Activated T-helper 1 cell treated with anti-CD3 and anti-CD28 coated beads, Interleukin-2, amount 50 U/mL, for 16 hours (primary cell): ENCODE measurements at regions not wholly inside any gene's neighbourhood (a gene's known extent, or its start where the extent isn't known, plus 50 kb on each side); places are given as distances from the start of the nearest gene placed in this dataset.
"Not testable (repeated sequence)": the region's sequence is repeated elsewhere in the genome, so short reads cannot be mapped to it uniquely, and the experiment has no call there.

Source experiments
- DNase-seq, 2 donors: peaks; one replicate each; pipeline ENCODE4 v3.0.0-alpha.2; 2020; ENCODE audit warnings: low read depth in 1 of 2, low spot score in 1 of 2

GRCh38 chr20:51306081-51306480 lies 236.4 kb downstream of the NFATC2 start:
- DNase-seq: no peak

- no peak for DNase-seq
These were observed 237.0 kb downstream of the NFATC2 start for GRCh38 chr20:51305316-51306052.

GRCh38 chr20:51303731-51304670 lies 238.5 kb downstream of the NFATC2 start:
- no peak for DNase-seq

GRCh38 chr20:51301026-51301425 lies 241.5 kb downstream of the NFATC2 start:
- DNase-seq: no peak

GRCh38 chr20:51300104-51300503 lies 242.4 kb downstream of the NFATC2 start:
- no peak for DNase-seq

- no peak for DNase-seq
These were observed 243.1 kb downstream of the NFATC2 start for GRCh38 chr20:51299413-51299812.

- DNase-seq: no peak
These were observed 244.3 kb downstream of the NFATC2 start for GRCh38 chr20:51298141-51298749.

- no peak for DNase-seq
These were observed 254.7 kb downstream of the NFATC2 start for GRCh38 chr20:51287628-51288413.

GRCh38 chr20:51286758-51287157 lies 255.8 kb downstream of the NFATC2 start:
- no peak for DNase-seq

GRCh38 chr20:51285684-51286083 lies 256.8 kb downstream of the NFATC2 start:
- no peak for DNase-seq

- no peak for DNase-seq
These were observed 257.6 kb downstream of the NFATC2 start for GRCh38 chr20:51284871-51285270.

- DNase-seq: no peak
These were observed 258.3 kb downstream of the NFATC2 start for GRCh38 chr20:51284176-51284575.

GRCh38 chr20:51281521-51281920 lies 258.6 kb upstream of the KCNG1 start:
- no peak for DNase-seq

- no peak for DNase-seq
These were observed 257.1 kb upstream of the KCNG1 start for GRCh38 chr20:51280047-51280446.

GRCh38 chr20:51277961-51278360 lies 255.1 kb upstream of the KCNG1 start:
- no peak for DNase-seq

GRCh38 chr20:51276296-51276695 lies 253.4 kb upstream of the KCNG1 start:
- no peak for DNase-seq

- DNase-seq: no peak
These were observed 252.9 kb upstream of the KCNG1 start for GRCh38 chr20:51275826-51276225.

- DNase-seq: no peak
These were observed 252.3 kb upstream of the KCNG1 start for GRCh38 chr20:51275181-51275580.

GRCh38 chr20:51272401-51272800 lies 249.5 kb upstream of the KCNG1 start:
- no peak for DNase-seq

GRCh38 chr20:51271931-51272330 lies 249.0 kb upstream of the KCNG1 start:
- DNase-seq: no peak

GRCh38 chr20:51271289-51271688 lies 248.4 kb upstream of the KCNG1 start:
- DNase-seq: not testable (repeated sequence)
